SU-DHL-6 (cell line): ENCODE measurements at regions not wholly inside any gene's neighbourhood (a gene's known extent, or its start where the extent isn't known, plus 50 kb on each side); places are given as distances from the start of the nearest gene placed in this dataset.

Source experiments
- H2AFZ ChIP-seq: fragments of 200-600 bp; sonication (generic); 2 replicates; pipeline ENCODE4 v1.6.1; 2014; ENCODE audit warnings: low read depth, mild to moderate bottlenecking, moderate library complexity, mixed read lengths, antibody characterized with exemption, low read length; ENCODE audit not compliant: severe bottlenecking
- H3F3A ChIP-seq: fragments of 200-600 bp; shearing (Covaris generic); 2 replicates; pipeline ENCODE4 v1.6.0; 2016; ENCODE audit warnings: antibody characterized with exemption, mild to moderate bottlenecking; ENCODE audit not compliant: insufficient read depth
- H3K27ac ChIP-seq: fragments of 200-600 bp; sonication (generic); 2 replicates; pipeline ENCODE4 v1.5.1; 2016; ENCODE audit warnings: low read depth, mild to moderate bottlenecking, low read length, moderate library complexity, mixed read lengths
- H3K27me3 ChIP-seq: fragments of 200-600 bp; sonication (generic), shearing (Covaris generic); 2 replicates; pipeline ENCODE4 v1.6.0; 2014; ENCODE audit warnings: mild to moderate bottlenecking, low read length
- H3K36me3 ChIP-seq: fragments of 200-600 bp; sonication (generic); 2 replicates; pipeline ENCODE4 v1.6.1; 2014; ENCODE audit warnings: mild to moderate bottlenecking, low read length, mixed read lengths
- H3K4me2 ChIP-seq: fragments of 300-600, 200-600 bp; shearing (Covaris generic), sonication (generic); 2 replicates; pipeline ENCODE4 v1.6.0; 2014; ENCODE audit warnings: low read length, low read depth, mild to moderate bottlenecking; ENCODE audit not compliant: poor library complexity, severe bottlenecking
- H3K4me3 ChIP-seq: fragments of 200-600 bp; sonication (generic); 2 replicates; pipeline ENCODE4 v1.5.1; 2014; ENCODE audit warnings: antibody characterized with exemption, low read length, mild to moderate bottlenecking, mixed read lengths; ENCODE audit not compliant: insufficient read depth, poor library complexity, severe bottlenecking
- H3K79me2 ChIP-seq: fragments of 200-600 bp; sonication (generic); 2 replicates; pipeline ENCODE4 v1.6.1; 2014; ENCODE audit warnings: mild to moderate bottlenecking, low read length, moderate library complexity; ENCODE audit not compliant: insufficient read depth
- H3K9ac ChIP-seq: fragments of 200-600 bp; sonication (generic); 2 replicates; pipeline ENCODE4 v1.7.0; 2014; ENCODE audit warnings: mild to moderate bottlenecking, low read length
- H3K9me2 ChIP-seq: fragments of 200-600 bp; sonication (generic); replicated peaks from 2 replicates; pipeline ENCODE4 v1.6.1; 2014; ENCODE audit warnings: low read length; ENCODE audit not compliant: insufficient read depth
- H3K9me3 ChIP-seq: fragments of 200-600 bp; sonication (generic); 2 replicates; pipeline ENCODE4 v1.6.1; 2014; ENCODE audit warnings: low read length, mixed read lengths; ENCODE audit not compliant: insufficient read depth
- H4K20me1 ChIP-seq: fragments of 200-600 bp; sonication (generic); 2 replicates; pipeline ENCODE4 v1.6.1; 2014; ENCODE audit warnings: low read depth, mild to moderate bottlenecking, antibody characterized with exemption, low read length, moderate library complexity, mixed read lengths
- EZH2phosphoT487 ChIP-seq: fragments of 200-600 bp; sonication (generic), shearing (Covaris generic); conservative IDR thresholded peaks from 2 replicates; pipeline ENCODE4 v1.6.1; 2018; ENCODE audit warnings: mild to moderate bottlenecking, antibody characterized with exemption, low read length, moderate library complexity, mixed read lengths
- TF ChIP-seq, protein P1 (sequence below): fragments of 200-600 bp; sonication (generic); IDR thresholded peaks from one replicate; pipeline ENCODE4 v1.5.1; 2017; ENCODE audit warnings: antibody characterized with exemption, mild to moderate bottlenecking, low read length, moderate library complexity; ENCODE audit not compliant: insufficient read depth, poor library complexity, severe bottlenecking

DNA sequence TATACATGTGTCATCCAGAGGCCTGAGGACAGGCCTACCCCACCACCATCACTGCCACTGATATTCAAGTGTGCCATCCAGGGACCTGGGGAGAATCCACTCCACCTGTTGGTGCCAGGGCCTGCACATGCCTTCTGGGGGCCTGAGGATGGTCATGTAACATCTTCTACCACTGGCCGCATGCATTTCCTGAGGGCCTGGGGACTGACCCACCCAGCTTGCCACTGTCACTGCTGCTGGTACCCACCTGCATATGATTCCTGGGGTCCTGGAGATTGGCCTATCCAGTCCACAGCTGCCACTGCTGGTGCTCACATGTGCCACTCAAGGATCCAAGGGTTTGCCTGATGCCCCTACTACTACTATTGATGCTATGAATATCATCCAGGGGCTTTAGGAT is 184.3 kb upstream of the SYNCRIP start:
- Histone ChIP-seq H4K20me1 (no peaks in the 10 kb centered on the region), H2AFZ (no peak overlapping the region), H3K36me3 (no peaks in the 10 kb centered on the region), H3F3A (no peaks in the 10 kb centered on the region), H3K27me3 (no peaks in the 10 kb centered on the region), H3K27ac (no peak overlapping the region), H3K4me3 (no peak overlapping the region), H3K79me2 (no peaks in the 10 kb centered on the region), H3K9ac (no peak overlapping the region), H3K4me2 (no peak overlapping the region), H3K9me3 (no peaks in the 10 kb centered on the region), H3K9me2 (no peaks in the 10 kb centered on the region)
- TF ChIP-seq, protein P1, sequence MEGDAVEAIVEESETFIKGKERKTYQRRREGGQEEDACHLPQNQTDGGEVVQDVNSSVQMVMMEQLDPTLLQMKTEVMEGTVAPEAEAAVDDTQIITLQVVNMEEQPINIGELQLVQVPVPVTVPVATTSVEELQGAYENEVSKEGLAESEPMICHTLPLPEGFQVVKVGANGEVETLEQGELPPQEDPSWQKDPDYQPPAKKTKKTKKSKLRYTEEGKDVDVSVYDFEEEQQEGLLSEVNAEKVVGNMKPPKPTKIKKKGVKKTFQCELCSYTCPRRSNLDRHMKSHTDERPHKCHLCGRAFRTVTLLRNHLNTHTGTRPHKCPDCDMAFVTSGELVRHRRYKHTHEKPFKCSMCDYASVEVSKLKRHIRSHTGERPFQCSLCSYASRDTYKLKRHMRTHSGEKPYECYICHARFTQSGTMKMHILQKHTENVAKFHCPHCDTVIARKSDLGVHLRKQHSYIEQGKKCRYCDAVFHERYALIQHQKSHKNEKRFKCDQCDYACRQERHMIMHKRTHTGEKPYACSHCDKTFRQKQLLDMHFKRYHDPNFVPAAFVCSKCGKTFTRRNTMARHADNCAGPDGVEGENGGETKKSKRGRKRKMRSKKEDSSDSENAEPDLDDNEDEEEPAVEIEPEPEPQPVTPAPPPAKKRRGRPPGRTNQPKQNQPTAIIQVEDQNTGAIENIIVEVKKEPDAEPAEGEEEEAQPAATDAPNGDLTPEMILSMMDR = no peak
- no peak for TF ChIP-seq EZH2phosphoT487

DNA sequence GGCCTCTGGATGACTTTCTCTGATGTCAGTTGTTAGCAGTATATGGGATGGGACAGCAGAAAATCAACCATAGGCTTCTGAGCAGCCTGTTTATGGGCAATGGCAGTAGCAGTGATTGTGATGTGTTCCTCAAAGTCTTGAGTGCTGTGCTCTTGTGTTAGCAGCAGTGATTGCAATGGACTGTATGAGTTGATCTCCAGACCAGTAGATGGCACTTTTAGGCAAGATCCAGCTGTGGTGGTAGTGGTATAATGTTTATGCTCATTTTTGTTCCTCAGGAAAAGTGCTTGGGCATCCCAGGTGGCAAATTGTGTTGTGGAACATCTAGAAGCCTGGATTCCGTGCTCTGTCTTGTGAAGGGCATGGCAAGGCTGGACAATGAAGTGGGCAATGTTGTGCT is 181.6 kb upstream of the SYNCRIP start:
- no peaks in the 10 kb centered on the region for H3K27me3 ChIP-seq
- no peak for TF ChIP-seq EZH2phosphoT487
- TF ChIP-seq, protein P1 = no peak

DNA sequence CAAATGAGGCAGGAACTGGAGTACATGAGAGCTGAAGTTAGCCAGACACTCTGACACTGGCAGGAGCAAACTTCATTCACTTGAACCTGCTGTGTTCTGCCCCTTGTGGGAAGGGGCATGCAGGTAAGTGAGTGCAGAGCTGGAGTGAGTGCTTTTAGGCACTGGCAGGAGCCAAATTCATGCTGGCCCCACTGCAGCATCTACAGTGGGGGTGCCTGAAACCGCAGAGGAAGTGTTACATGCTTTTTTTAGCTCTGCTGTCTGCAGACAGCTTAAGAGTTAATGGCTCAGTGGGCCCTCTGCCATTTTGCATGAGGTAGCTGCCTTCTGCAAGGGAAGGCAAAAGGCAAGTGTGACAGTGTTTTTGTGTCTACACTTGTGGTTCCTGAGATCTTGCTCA is 167.9 kb upstream of the SYNCRIP start:
- H3F3A ChIP-seq = no peaks in the 10 kb centered on the region
- 0 out of 2 replicates have a peak, but pooled peaks cover 4% of the 10 kb centered on the region for H3K9me2 ChIP-seq
- H3K79me2 ChIP-seq = no peaks in the 10 kb centered on the region
- TF ChIP-seq EZH2phosphoT487 = no peak
- TF ChIP-seq, protein P1 = no peak
- peaks cover 24% of the 10 kb centered on the region; the same call in 1 of the 2 replicates for H3K9me3 ChIP-seq
- no peak overlapping the region for H3K9ac ChIP-seq
- no peak overlapping the region for H2AFZ ChIP-seq
- H3K4me2 ChIP-seq = no peak overlapping the region
- no peaks in the 10 kb centered on the region for H4K20me1 ChIP-seq
- H3K27ac ChIP-seq = no peak overlapping the region
- H3K36me3 ChIP-seq = no peaks in the 10 kb centered on the region
- H3K4me3 ChIP-seq = no peak overlapping the region
- H3K27me3 ChIP-seq = no peaks in the 10 kb centered on the region

More for the DNA sequence above, 181.6 kb upstream of the SYNCRIP start:
- Histone ChIP-seq H3F3A (no peaks in the 10 kb centered on the region), H4K20me1 (no peaks in the 10 kb centered on the region), H3K4me3 (no peak overlapping the region), H3K79me2 (no peaks in the 10 kb centered on the region), H3K27ac (no peak overlapping the region), H3K9ac (no peak overlapping the region), H3K4me2 (no peak overlapping the region), H2AFZ (no peak overlapping the region), H3K9me3 (no peaks in the 10 kb centered on the region), H3K36me3 (no peaks in the 10 kb centered on the region), H3K9me2 (no peaks in the 10 kb centered on the region)
